Middle frontal gyrus (tissue), 1 donor: ENCODE measurements at regions not wholly inside any gene's neighbourhood (a gene's known extent, or its start where the extent isn't known, plus 50 kb on each side); places are given as distances from the start of the nearest gene placed in this dataset.

ENCODE experiments used
- DNase-seq: peaks from one replicate; pipeline ENCODE4 v3.0.0-alpha.2; 2015; ENCODE audit warnings: low spot score; ENCODE audit errors: extremely low spot score

- DNase-seq = no peak
These were observed 448.4 kb downstream of the EPM2A start for GRCh38 chr6:145286916-145287315.

GRCh38 chr6:145289573-145289972 is 445.7 kb downstream of the EPM2A start:
- no peak for DNase-seq

GRCh38 chr6:145290122-145290521 is 445.2 kb downstream of the EPM2A start:
- no peak for DNase-seq

- DNase-seq = no peak
These were observed 443.3 kb downstream of the EPM2A start for GRCh38 chr6:145292066-145292465.

- DNase-seq = no peak
These were observed 440.4 kb downstream of the EPM2A start for GRCh38 chr6:145294942-145295341.

GRCh38 chr6:145295746-145296145 is 439.6 kb downstream of the EPM2A start:
- no peak for DNase-seq

GRCh38 chr6:145305670-145306069 is 429.6 kb downstream of the EPM2A start:
- no peak for DNase-seq

GRCh38 chr6:145306489-145306888 is 428.8 kb downstream of the EPM2A start:
- no peak for DNase-seq

GRCh38 chr6:145309842-145310535 is 425.3 kb downstream of the EPM2A start:
- no peak for DNase-seq

- DNase-seq = no peak
These were observed 422.8 kb downstream of the EPM2A start for GRCh38 chr6:145312481-145312880.

- no peak for DNase-seq
These were observed 422.1 kb downstream of the EPM2A start for GRCh38 chr6:145313041-145313855.

- DNase-seq = no peak
These were observed 419.2 kb downstream of the EPM2A start for GRCh38 chr6:145315982-145316600.

- no peak for DNase-seq
These were observed 416.4 kb downstream of the EPM2A start for GRCh38 chr6:145318952-145319351.

GRCh38 chr6:145319605-145320004 is 415.7 kb downstream of the EPM2A start:
- DNase-seq = no peak

- DNase-seq = no peak
These were observed 411.7 kb downstream of the EPM2A start for GRCh38 chr6:145323646-145324045.

- no peak for DNase-seq
These were observed 407.7 kb downstream of the EPM2A start for GRCh38 chr6:145327586-145327985.

- no peak for DNase-seq
These were observed 406.1 kb downstream of the EPM2A start for GRCh38 chr6:145329257-145329656.

- no peak for DNase-seq
These were observed 404.3 kb downstream of the EPM2A start for GRCh38 chr6:145331066-145331465.

GRCh38 chr6:145332011-145332410 is 403.3 kb downstream of the EPM2A start:
- no peak for DNase-seq

- DNase-seq = no peak
These were observed 399.2 kb downstream of the EPM2A start for GRCh38 chr6:145336119-145336518.

GRCh38 chr6:145339089-145339488 is 396.2 kb downstream of the EPM2A start:
- DNase-seq = no peak

- DNase-seq = no peak
These were observed 395.1 kb downstream of the EPM2A start for GRCh38 chr6:145340256-145340655.
